HG03025 (cell line): ENCODE measurements at regions not wholly inside any gene's neighbourhood (a gene's known extent, or its start where the extent isn't known, plus 50 kb on each side); places are given as distances from the start of the nearest gene placed in this dataset.
"Not testable (repeated sequence)": the region's sequence is repeated elsewhere in the genome, so short reads cannot be mapped to it uniquely, and the experiment has no call there.

ENCODE experiments used
- ATAC-seq: cut with Tn5 transposase; IDR thresholded peaks from one replicate; pipeline ENCODE4 v1.9.1; 2021; ENCODE audit warnings: mild to moderate bottlenecking, moderate library complexity; ENCODE audit not compliant: unreplicated experiment, low FRiP score

- no peak for ATAC-seq
These were observed 201.4 kb downstream of the BLID start for GRCh38 chr11:121914508-121915059.

GRCh38 chr11:121909596-121909995, 206.4 kb downstream of the BLID start:
- ATAC-seq: no peak

GRCh38 chr11:121907379-121907778, 208.6 kb downstream of the BLID start:
- no peak for ATAC-seq

GRCh38 chr11:121904148-121904547, 211.9 kb downstream of the BLID start:
- ATAC-seq: no peak

- no peak for ATAC-seq
These were observed 214.1 kb downstream of the BLID start for GRCh38 chr11:121901886-121902285.

- not testable (repeated sequence) for ATAC-seq
These were observed 214.6 kb downstream of the BLID start for GRCh38 chr11:121901417-121901816.

GRCh38 chr11:121899520-121899919, 216.5 kb downstream of the BLID start:
- ATAC-seq: no peak

- ATAC-seq: no peak
These were observed 217.1 kb downstream of the BLID start for GRCh38 chr11:121898903-121899302.

GRCh38 chr11:121895919-121896318, 220.1 kb downstream of the BLID start:
- ATAC-seq: no peak

GRCh38 chr11:121894581-121894980, 221.4 kb downstream of the BLID start:
- no peak for ATAC-seq

GRCh38 chr11:121892863-121893262, 223.2 kb downstream of the BLID start:
- ATAC-seq: no peak

GRCh38 chr11:121892131-121892681, 223.8 kb downstream of the BLID start:
- ATAC-seq: no peak

- ATAC-seq: no peak
These were observed 225.0 kb downstream of the BLID start for GRCh38 chr11:121890946-121891515.

GRCh38 chr11:121890377-121890776, 225.6 kb downstream of the BLID start:
- no peak for ATAC-seq

- ATAC-seq: no peak
These were observed 226.1 kb downstream of the BLID start for GRCh38 chr11:121889931-121890330.

GRCh38 chr11:121889186-121889585, 226.8 kb downstream of the BLID start:
- no peak for ATAC-seq

- ATAC-seq: no peak
These were observed 227.9 kb downstream of the BLID start for GRCh38 chr11:121887976-121888557.

- ATAC-seq: no peak
These were observed 228.4 kb downstream of the BLID start for GRCh38 chr11:121887569-121887968.

- no peak for ATAC-seq
These were observed 229.0 kb downstream of the BLID start for GRCh38 chr11:121886996-121887395.

GRCh38 chr11:121886005-121886734, 229.8 kb downstream of the BLID start:
- no peak for ATAC-seq

GRCh38 chr11:121884626-121885025, 231.4 kb downstream of the BLID start:
- no peak for ATAC-seq
